H1 (cell line): ENCODE measurements at regions not wholly inside any gene's neighbourhood (a gene's known extent, or its start where the extent isn't known, plus 50 kb on each side); places are given as distances from the start of the nearest gene placed in this dataset.

Source experiments
- CTCF ChIA-PET: fragments of 300-600 bp; sonication (Branson Sonifier 250); formaldehyde crosslinking; loops from one replicate; lab custom pipeline; 2021; ENCODE audit not compliant: partially characterized antibody; lab: Charles Lee
- POLR2A ChIA-PET: fragments of 300-600 bp; sonication (Branson Sonifier 250); formaldehyde crosslinking; loops from one replicate; lab custom pipeline; 2021; ENCODE audit warnings: inconsistent platforms; ENCODE audit not compliant: partially characterized antibody; lab: Charles Lee
- DNase-seq, 2 experiments: peaks; one replicate each; pipeline versions ENCODE4 v3.0.0 to v3.0.0-alpha.2; 2010 to 2022; ENCODE audit warnings: low spot score in 2 of 2, low read depth in 1 of 2, mixed read lengths in 1 of 2
- FAIRE-seq: peaks from 2 replicates; lab custom pipeline; 2011; peaks lifted over from hg19 to GRCh38; lab: Jason Lieb, UNC
- H2AFZ ChIP-seq: 2 replicates; pipeline ENCODE4 v1.8.1; 2012; ENCODE audit warnings: low read length, inconsistent platforms
- H2AK5ac ChIP-seq: 2 replicates; pipeline ENCODE4 v1.6.1; 2013; ENCODE audit warnings: low read depth, low read length
- H2BK120ac ChIP-seq: replicated peaks from 2 replicates; pipeline ENCODE3; 2013; ENCODE audit warnings: low read depth, low read length, inconsistent platforms
- H2BK12ac ChIP-seq: 2 replicates; pipeline ENCODE4 v1.6.1; 2013; ENCODE audit warnings: low read depth, low read length
- H2BK15ac ChIP-seq: 2 replicates; pipeline ENCODE4 v1.6.1; 2013; ENCODE audit warnings: low read length
- H2BK20ac ChIP-seq: 2 replicates; pipeline ENCODE4 v1.6.1; 2013; ENCODE audit warnings: low read length
- H2BK5ac ChIP-seq: 2 replicates; pipeline ENCODE4 v1.6.1; 2013; ENCODE audit warnings: low read depth, low read length
- H3K14ac ChIP-seq: 2 replicates; pipeline ENCODE4 v1.6.1; 2013; ENCODE audit warnings: inconsistent platforms; ENCODE audit not compliant: insufficient read length
- H3K18ac ChIP-seq: 2 replicates; pipeline ENCODE4 v1.6.1; 2013; ENCODE audit warnings: low read length; ENCODE audit errors: extremely low read depth
- H3K23ac ChIP-seq: 2 replicates; pipeline ENCODE4 v1.6.1; 2013; ENCODE audit warnings: inconsistent platforms; ENCODE audit not compliant: insufficient read length
- H3K23me2 ChIP-seq: 2 replicates; pipeline ENCODE4 v1.6.1; 2013; ENCODE audit warnings: low read depth, low read length
- H3K27ac ChIP-seq: 2 replicates; pipeline ENCODE4 v1.6.1; 2011; ENCODE audit warnings: low read depth, low read length, inconsistent platforms
- H3K27me3 ChIP-seq, 4 experiments: replicated peaks in 1 of 4; 1 replicate in 1 of 4; 2 replicates in 3 of 4; pipeline versions ENCODE4 v1.6.1 to v1.8.1; 2011 to 2013; ENCODE audit warnings: low read length in 3 of 4, mild to moderate bottlenecking in 3 of 4, inconsistent platforms in 2 of 4, mixed read lengths in 2 of 4, moderate library complexity in 1 of 4; ENCODE audit not compliant: control insufficient read depth in 3 of 4, insufficient read depth in 3 of 4; ENCODE audit errors: extremely low read depth in 1 of 4
- H3K36me3 ChIP-seq, 4 experiments: 2 replicates each; pipeline versions ENCODE4 v1.6.1 to v1.8.1; 2011 to 2013; ENCODE audit warnings: mild to moderate bottlenecking in 4 of 4, low read length in 3 of 4, moderate library complexity in 2 of 4, control low read depth in 1 of 4, inconsistent platforms in 1 of 4; ENCODE audit not compliant: insufficient read depth in 4 of 4, control insufficient read depth in 2 of 4
- H3K4ac ChIP-seq: replicated peaks from 2 replicates; pipeline ENCODE3; 2013; ENCODE audit warnings: low read length, low read depth, mixed read lengths, inconsistent platforms; ENCODE audit not compliant: insufficient read length
- H3K4me1 ChIP-seq, 4 experiments: replicated peaks in 1 of 4; 1 replicate in 1 of 4; 2 replicates in 3 of 4; pipeline versions ENCODE4 v1.6.1 to v1.8.1; 2011 to 2013; ENCODE audit warnings: low read length in 3 of 4, inconsistent platforms in 2 of 4, mixed read lengths in 1 of 4; ENCODE audit not compliant: insufficient read depth in 4 of 4, control insufficient read depth in 3 of 4
- H3K4me2 ChIP-seq, 2 experiments: 2 replicates each; pipeline versions ENCODE4 v1.6.1 to v1.8.1; 2011 to 2013; ENCODE audit warnings: low read depth in 2 of 2, low read length in 2 of 2, control low read depth in 1 of 2, inconsistent platforms in 1 of 2, mild to moderate bottlenecking in 1 of 2; ENCODE audit not compliant: insufficient read depth in 1 of 2
- H3K4me3 ChIP-seq, 4 experiments: fragments of 200-600, 300-600 bp in 1 of 4; sonication (generic), shearing (Covaris generic), sonication (Bioruptor Twin) in 1 of 4; 2 replicates each; pipeline versions ENCODE4 v1.5.1 to v1.8.1; 2011 to 2016; ENCODE audit warnings: low read length in 4 of 4, low read depth in 3 of 4, control low read depth in 2 of 4, inconsistent platforms in 2 of 4, mild to moderate bottlenecking in 2 of 4, mixed read lengths in 1 of 4, moderate library complexity in 1 of 4; ENCODE audit not compliant: insufficient read depth in 2 of 4; ENCODE audit errors: extremely low read depth in 1 of 4
- H3K56ac ChIP-seq: replicated peaks from 2 replicates; pipeline ENCODE3; 2013; ENCODE audit warnings: low read depth, mild to moderate bottlenecking, mixed read lengths, low read length, inconsistent platforms; ENCODE audit not compliant: insufficient read length
- H3K79me1 ChIP-seq: 2 replicates; pipeline ENCODE4 v1.6.1; 2013; ENCODE audit warnings: low read depth, low read length, control low read depth
- H3K79me2 ChIP-seq, 2 experiments: 2 replicates each; pipeline versions ENCODE4 v1.6.1 to v1.8.1; 2012 to 2013; ENCODE audit warnings: low read length in 2 of 2, mild to moderate bottlenecking in 2 of 2, inconsistent platforms in 1 of 2; ENCODE audit not compliant: insufficient read depth in 2 of 2, control insufficient read depth in 1 of 2
- H3K9ac ChIP-seq, 4 experiments: replicated peaks in 1 of 4; 1 replicate in 1 of 4; 2 replicates in 3 of 4; pipeline versions ENCODE4 v1.6.1 to v1.8.1; 2011 to 2013; ENCODE audit warnings: low read depth in 3 of 4, low read length in 3 of 4, control low read depth in 2 of 4, mild to moderate bottlenecking in 2 of 4, moderate library complexity in 2 of 4, inconsistent platforms in 1 of 4; ENCODE audit errors: extremely low read depth in 1 of 4
- H3K9me3 ChIP-seq, 2 experiments: 2 replicates each; pipeline versions ENCODE4 v1.6.1 to v1.8.1; 2012 to 2013; ENCODE audit warnings: mild to moderate bottlenecking in 2 of 2, moderate library complexity in 2 of 2, control low read depth in 1 of 2, inconsistent platforms in 1 of 2, low read depth in 1 of 2, low read length in 1 of 2, mixed read lengths in 1 of 2; ENCODE audit not compliant: insufficient read depth in 2 of 2
- H4K20me1 ChIP-seq, 2 experiments: replicated peaks in 1 of 2; 2 replicates each; pipeline versions ENCODE3 to v1.8.1; 2011 to 2013; ENCODE audit warnings: inconsistent platforms in 2 of 2, low read length in 2 of 2, mild to moderate bottlenecking in 1 of 2; ENCODE audit not compliant: insufficient read depth in 2 of 2, control insufficient read depth in 1 of 2
- H4K5ac ChIP-seq: 2 replicates; pipeline ENCODE4 v1.6.1; 2013; ENCODE audit warnings: low read length, low read depth, mixed read lengths, inconsistent platforms; ENCODE audit not compliant: insufficient read length
- H4K8ac ChIP-seq: 2 replicates; pipeline ENCODE4 v1.8.0; 2013; ENCODE audit warnings: mild to moderate bottlenecking, moderate library complexity, low read length, inconsistent platforms; ENCODE audit not compliant: insufficient read depth; ENCODE audit errors: extremely low read depth
- H4K91ac ChIP-seq: replicated peaks from 2 replicates; pipeline ENCODE3; 2013; ENCODE audit warnings: low read length, mixed read lengths, inconsistent platforms; ENCODE audit not compliant: insufficient read length
- CEBPB ChIP-seq: IDR thresholded peaks from 2 replicates; pipeline ENCODE4 v1.6.1; 2012; ENCODE audit warnings: low read depth, low read length
- CHD1 ChIP-seq: IDR thresholded peaks from 2 replicates; pipeline ENCODE4 v1.6.1; 2012; ENCODE audit warnings: low read depth, low read length, improper control_type of control experiment
- SIX5 ChIP-seq: IDR thresholded peaks from 2 replicates; pipeline ENCODE4 v1.6.1; 2011; ENCODE audit warnings: mild to moderate bottlenecking, low read depth, low read length
- SP1 ChIP-seq: IDR thresholded peaks from 2 replicates; pipeline ENCODE4 v1.6.1; 2011; ENCODE audit warnings: low read depth, low read length
- TAF7 ChIP-seq: optimal IDR thresholded peaks from 2 replicates; pipeline ENCODE3; 2011; ENCODE audit warnings: low read depth, mild to moderate bottlenecking, inconsistent platforms, low read length, moderate library complexity, borderline replicate concordance
- WGBS, 2 experiments: shearing (Covaris generic) in 1 of 2; methylation state at CpG; one replicate each; pipeline versions ENCODE4 v1.1.6 to v1.1.7; 2013 to 2015; ENCODE audit warnings: low lambda C conversion rate in 2 of 2, mixed read lengths in 2 of 2, inconsistent platforms in 1 of 2, low coverage in 1 of 2, missing lambda C conversion rate in 1 of 2; ENCODE audit not compliant: insufficient replicate concordance in 2 of 2, insufficient coverage in 1 of 2, insufficient read length in 1 of 2; ENCODE audit errors: extremely low coverage in 1 of 2, missing lambda C conversion rate in 1 of 2; 5-methylcytosine and 5-hydroxymethylcytosine counted together

- H3K4me3 ChIP-seq = no peak overlapping the region
- H2BK20ac ChIP-seq = no peak overlapping the region
- H2BK15ac ChIP-seq = no peak overlapping the region
- no peaks in the 10 kb centered on the region for H3K23me2 ChIP-seq
- H2BK120ac ChIP-seq = no peak overlapping the region
- POLR2A ChIA-PET = no interaction called here
- no peak overlapping the region for H4K5ac ChIP-seq
- H2AFZ ChIP-seq = no peak overlapping the region
- no peak overlapping the region for H3K14ac ChIP-seq
- H3K9me3 ChIP-seq = no peaks in the 10 kb centered on the region
- no peak overlapping the region for H3K23ac ChIP-seq
- H4K91ac ChIP-seq = no peak overlapping the region
- CTCF ChIA-PET = no interaction called here
- H2AK5ac ChIP-seq = no peak overlapping the region
- H3K4me2 ChIP-seq = 0 out of 4 replicates have a peak overlapping the region, but pooled peaks of 1 of the 2 experiments have one; percentile 8
- no peak for DNase-seq
- peaks cover 0 to 1% (median 0%) of the 10 kb centered on the region in 4 experiments; a peak in 1 of 7 replicates for H3K27me3 ChIP-seq
- FAIRE-seq = no peak
- no peaks in the 10 kb centered on the region for H4K20me1 ChIP-seq
- no peaks in the 10 kb centered on the region for H3K36me3 ChIP-seq
- H3K4me1 ChIP-seq = peaks cover 0 to 3% (median 0%) of the 10 kb centered on the region in 4 experiments; a peak in 1 of 7 replicates
- no peak overlapping the region for H2BK5ac ChIP-seq
- no peak overlapping the region for H2BK12ac ChIP-seq
- H3K9ac ChIP-seq = no peak overlapping the region
- no peak overlapping the region for H3K56ac ChIP-seq
- H4K8ac ChIP-seq = no peak overlapping the region
- TF ChIP-seq SIX5 = no peak
- TF ChIP-seq CEBPB = no peak
- TF ChIP-seq CHD1 = no peak
- no peak for TF ChIP-seq SP1
- no peak for TF ChIP-seq TAF7
- H3K4ac ChIP-seq = no peak overlapping the region
- no peaks in the 10 kb centered on the region for H3K79me2 ChIP-seq
- H3K27ac ChIP-seq = no peak overlapping the region
- H3K18ac ChIP-seq = no peak overlapping the region
- H3K79me1 ChIP-seq = no peaks in the 10 kb centered on the region
- 82% methylated on average over 1 of the region's 1 CpG; no CpG with 5 or more reads in 1 of the 2 experiments for WGBS, 2 experiments
Measured at GRCh38 chr11:91686700-91687099, 537.9 kb upstream of the FAT3 start.
